ENCODE measurements at regions not wholly inside any gene's neighbourhood (a gene's known extent, or its start where the extent isn't known, plus 50 kb on each side); places are given as distances from the start of the nearest gene placed in this dataset.

- H3K36me3 ChIP-seq (ENCODE audit: insufficient read depth, low read length) = no peaks in the 10 kb centered on the region
- H3K4me2 ChIP-seq (ENCODE audit: insufficient read depth, low read length) = no peak overlapping the region
- H3K4me1 ChIP-seq (ENCODE audit: insufficient read depth, low read length) = peaks cover 5% of the 10 kb centered on the region
- DNase-seq (ENCODE audit: insufficient read length, low spot score, missing footprints) = peak; percentile 91
- no peaks in the 10 kb centered on the region for H3K27me3 ChIP-seq (ENCODE audit: insufficient read depth, low read length)
- no peaks in the 10 kb centered on the region for H3K9me3 ChIP-seq (ENCODE audit: low read depth, low read length)
- no peaks in the 10 kb centered on the region for H4K20me1 ChIP-seq (ENCODE audit: insufficient read depth, low read length)
- no peaks in the 10 kb centered on the region for H3K79me2 ChIP-seq (ENCODE audit: insufficient read depth, low read length)
- H3K27ac ChIP-seq (ENCODE audit: low read depth, low read length) = no peak overlapping the region
- no peak for TF ChIP-seq CTCF (IDR thresholded peaks at IDR 0.05; ENCODE audit: extremely low read depth, low read depth, low read length)
- H3K4me3 ChIP-seq (ENCODE audit: insufficient read depth, low read length) = no peak overlapping the region
- H2AFZ ChIP-seq (ENCODE audit: low read length) = peak overlapping the region; percentile 11
Measured at GRCh38 chr16:88316941-88317612, 65.7 kb upstream of the ZNF469 start.

DNA sequence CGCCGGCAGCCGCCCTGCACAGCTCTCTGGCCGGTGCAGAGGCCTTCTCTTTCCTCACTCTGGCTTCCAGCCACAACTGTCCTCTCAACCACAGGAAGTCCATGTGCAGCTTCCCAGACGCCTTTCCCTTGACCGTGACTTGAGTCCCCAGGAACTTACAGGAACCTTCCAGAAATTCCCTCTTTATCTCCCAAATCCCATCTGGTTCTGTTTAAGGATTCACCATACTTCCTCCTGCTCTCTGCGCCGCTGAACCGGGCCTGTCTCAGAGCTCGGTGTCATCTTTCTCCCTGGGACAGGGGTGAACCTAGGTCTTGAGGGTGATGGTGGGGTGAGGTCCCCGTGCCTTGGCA lies 65.2 kb upstream of the ZNF469 start:
- Histone ChIP-seq H4K20me1 (ENCODE audit: insufficient read depth, low read length) (no peaks in the 10 kb centered on the region), H3K4me2 (ENCODE audit: insufficient read depth, low read length) (no peak overlapping the region), H3K4me3 (ENCODE audit: insufficient read depth, low read length) (no peak overlapping the region), H3K36me3 (ENCODE audit: insufficient read depth, low read length) (no peaks in the 10 kb centered on the region), H3K27ac (ENCODE audit: low read depth, low read length) (peak overlapping the region; percentile 33), H3K9me3 (ENCODE audit: low read depth, low read length) (no peaks in the 10 kb centered on the region), H3K4me1 (ENCODE audit: insufficient read depth, low read length) (peaks cover 5% of the 10 kb centered on the region), H3K79me2 (ENCODE audit: insufficient read depth, low read length) (no peaks in the 10 kb centered on the region), H3K27me3 (ENCODE audit: insufficient read depth, low read length) (no peaks in the 10 kb centered on the region), H2AFZ (ENCODE audit: low read length) (peak overlapping the region; percentile 11)
- no peak for TF ChIP-seq CTCF (IDR thresholded peaks at IDR 0.05; ENCODE audit: extremely low read depth, low read depth, low read length)
- DNase-seq (ENCODE audit: insufficient read length, low spot score, missing footprints) = peak; percentile 93

GRCh38 chr16:88318051-88318450 lies 64.7 kb upstream of the ZNF469 start:
- Histone ChIP-seq H3K4me2 (ENCODE audit: insufficient read depth, low read length) (no peak overlapping the region), H3K79me2 (ENCODE audit: insufficient read depth, low read length) (no peaks in the 10 kb centered on the region), H3K4me1 (ENCODE audit: insufficient read depth, low read length) (peaks cover 5% of the 10 kb centered on the region), H4K20me1 (ENCODE audit: insufficient read depth, low read length) (no peaks in the 10 kb centered on the region), H3K36me3 (ENCODE audit: insufficient read depth, low read length) (no peaks in the 10 kb centered on the region), H3K27me3 (ENCODE audit: insufficient read depth, low read length) (no peaks in the 10 kb centered on the region), H2AFZ (ENCODE audit: low read length) (no peak overlapping the region), H3K4me3 (ENCODE audit: insufficient read depth, low read length) (no peak overlapping the region), H3K9me3 (ENCODE audit: low read depth, low read length) (no peaks in the 10 kb centered on the region), H3K27ac (ENCODE audit: low read depth, low read length) (peak overlapping the region; percentile 33)
- TF ChIP-seq CTCF (IDR thresholded peaks at IDR 0.05; ENCODE audit: extremely low read depth, low read depth, low read length) = no peak
- peak; percentile 64 for DNase-seq (ENCODE audit: insufficient read length, low spot score, missing footprints)

- peak; percentile 81 for DNase-seq (ENCODE audit: insufficient read length, low spot score, missing footprints)
- Histone ChIP-seq H3K36me3 (ENCODE audit: insufficient read depth, low read length) (no peaks in the 10 kb centered on the region), H3K9me3 (ENCODE audit: low read depth, low read length) (no peaks in the 10 kb centered on the region), H3K27me3 (ENCODE audit: insufficient read depth, low read length) (no peaks in the 10 kb centered on the region), H2AFZ (ENCODE audit: low read length) (no peak overlapping the region), H3K4me2 (ENCODE audit: insufficient read depth, low read length) (no peak overlapping the region), H4K20me1 (ENCODE audit: insufficient read depth, low read length) (no peaks in the 10 kb centered on the region), H3K4me1 (ENCODE audit: insufficient read depth, low read length) (peaks cover 5% of the 10 kb centered on the region), H3K4me3 (ENCODE audit: insufficient read depth, low read length) (no peak overlapping the region), H3K79me2 (ENCODE audit: insufficient read depth, low read length) (no peaks in the 10 kb centered on the region), H3K27ac (ENCODE audit: low read depth, low read length) (no peak overlapping the region)
- no peak for TF ChIP-seq CTCF (IDR thresholded peaks at IDR 0.05; ENCODE audit: extremely low read depth, low read depth, low read length)
Measured at GRCh38 chr16:88318521-88318920, 64.2 kb upstream of the ZNF469 start.

All from osteoblast (primary cell).